Liver (tissue), 8 donors: ENCODE measurements at regions not wholly inside any gene's neighbourhood (a gene's known extent, or its start where the extent isn't known, plus 50 kb on each side); places are given as distances from the start of the nearest gene placed in this dataset.

Source experiments
- DNase-seq: peaks from one replicate; pipeline ENCODE4 v3.0.0-alpha.2; 2017; ENCODE audit warnings: low spot score
- H3K27ac ChIP-seq, 2 donors: one replicate each; pipeline ENCODE4 v1.7.0; 2013; ENCODE audit warnings: inconsistent platforms in 2 of 2, low read length in 2 of 2, control low read depth in 1 of 2, low read depth in 1 of 2, mild to moderate bottlenecking in 1 of 2
- H3K27me3 ChIP-seq, 4 donors: one replicate each; pipeline versions ENCODE4 v1.6.1 to v1.7.0; 2013; ENCODE audit warnings: low read length in 3 of 4, inconsistent platforms in 1 of 4, mild to moderate bottlenecking in 1 of 4, moderate library complexity in 1 of 4; ENCODE audit not compliant: control insufficient read depth in 4 of 4, insufficient read depth in 4 of 4
- H3K36me3 ChIP-seq, 4 donors: one replicate each; pipeline versions ENCODE4 v1.6.1 to v1.7.0; 2013; ENCODE audit warnings: low read length in 3 of 4, mild to moderate bottlenecking in 3 of 4, low read depth in 1 of 4, moderate library complexity in 1 of 4; ENCODE audit not compliant: control insufficient read depth in 4 of 4, insufficient read depth in 3 of 4
- H3K4me1 ChIP-seq, 4 donors: one replicate each; pipeline versions ENCODE4 v1.6.1 to v1.7.0; 2013; ENCODE audit warnings: low read length in 3 of 4, mild to moderate bottlenecking in 3 of 4, moderate library complexity in 1 of 4; ENCODE audit not compliant: control insufficient read depth in 4 of 4, insufficient read depth in 4 of 4
- H3K4me3 ChIP-seq, 3 donors: one replicate each; pipeline versions ENCODE4 v1.6.1 to v1.7.0; 2013; ENCODE audit warnings: low read length in 3 of 3, control low read depth in 1 of 3, low read depth in 1 of 3, mild to moderate bottlenecking in 1 of 3
- H3K9ac ChIP-seq, 2 donors: one replicate each; pipeline ENCODE4 v1.7.0; 2013; ENCODE audit warnings: low read length in 2 of 2, mild to moderate bottlenecking in 2 of 2, moderate library complexity in 2 of 2, control low read depth in 1 of 2, low read depth in 1 of 2
- H3K9me3 ChIP-seq, 4 donors: one replicate each; pipeline versions ENCODE4 v1.6.1 to v1.7.0; 2013; ENCODE audit warnings: low read length in 3 of 4; ENCODE audit not compliant: control insufficient read depth in 4 of 4
- ATF3 ChIP-seq: IDR thresholded peaks from 2 replicates; pipeline ENCODE4 v1.6.1; 2016; ENCODE audit warnings: antibody characterized with exemption
- CTCF ChIP-seq: fragments of 150-350 bp; IDR thresholded peaks from 2 replicates; pipeline ENCODE4 v1.5.1; 2017; ENCODE audit warnings: improper control_type of control experiment, low read depth, low read length; ENCODE audit not compliant: missing input control
- EGR1 ChIP-seq, 2 donors: IDR thresholded peaks; 2 replicates each; pipeline ENCODE4 v1.6.1; 2016 to 2018; ENCODE audit warnings: antibody characterized with exemption in 2 of 2, low read depth in 2 of 2
- FOXA1 ChIP-seq: IDR thresholded peaks from 2 replicates; pipeline ENCODE4 v1.6.1; 2016; ENCODE audit warnings: antibody characterized with exemption
- FOXA2 ChIP-seq: IDR thresholded peaks from 2 replicates; pipeline ENCODE4 v1.6.1; 2016; ENCODE audit warnings: antibody characterized with exemption
- GABPA ChIP-seq, 2 donors: IDR thresholded peaks in 1 of 2; conservative IDR thresholded peaks in 1 of 2; 2 replicates each; pipeline ENCODE4 v1.6.1; 2016; ENCODE audit warnings: antibody characterized with exemption in 2 of 2, mild to moderate bottlenecking in 1 of 2, moderate library complexity in 1 of 2
- HNF4A ChIP-seq, 2 donors: conservative IDR thresholded peaks; 2 replicates each; pipeline ENCODE4 v1.6.1; 2016; ENCODE audit warnings: antibody characterized with exemption in 2 of 2, mild to moderate bottlenecking in 2 of 2
- HNF4G ChIP-seq: IDR thresholded peaks from 2 replicates; pipeline ENCODE4 v1.6.1; 2016; ENCODE audit warnings: antibody characterized with exemption
- JUND ChIP-seq, 2 donors: IDR thresholded peaks; 2 replicates each; pipeline ENCODE4 v1.6.1; 2016; ENCODE audit warnings: antibody characterized with exemption in 2 of 2
- MAX ChIP-seq: IDR thresholded peaks from 2 replicates; pipeline ENCODE4 v1.6.1; 2016; ENCODE audit warnings: antibody characterized with exemption
- NR2F2 ChIP-seq: IDR thresholded peaks from 2 replicates; pipeline ENCODE4 v1.6.1; 2016; ENCODE audit warnings: antibody characterized with exemption
- RAD21 ChIP-seq, 2 donors: IDR thresholded peaks; 2 replicates each; pipeline ENCODE4 v1.6.1; 2016; ENCODE audit warnings: antibody characterized with exemption in 2 of 2, mild to moderate bottlenecking in 2 of 2
- REST ChIP-seq: IDR thresholded peaks from 2 replicates; pipeline ENCODE4 v1.6.1; 2016; ENCODE audit warnings: antibody characterized with exemption, mild to moderate bottlenecking
- RXRA ChIP-seq, 2 donors: IDR thresholded peaks; 2 replicates each; pipeline ENCODE4 v1.6.1; 2017 to 2018; ENCODE audit warnings: antibody characterized with exemption in 2 of 2, mild to moderate bottlenecking in 1 of 2
- SP1 ChIP-seq: IDR thresholded peaks from 2 replicates; pipeline ENCODE4 v1.6.1; 2018; ENCODE audit warnings: antibody characterized with exemption, mild to moderate bottlenecking
- TAF1 ChIP-seq: conservative IDR thresholded peaks from 2 replicates; pipeline ENCODE4 v1.6.1; 2016; ENCODE audit warnings: antibody characterized with exemption, mild to moderate bottlenecking
- YY1 ChIP-seq: IDR thresholded peaks from 2 replicates; pipeline ENCODE4 v1.6.1; 2016; ENCODE audit warnings: antibody characterized with exemption, mild to moderate bottlenecking
- ZBTB33 ChIP-seq: IDR thresholded peaks from 2 replicates; pipeline ENCODE4 v1.6.1; 2016; ENCODE audit warnings: antibody characterized with exemption
- WGBS: extraction: QIAGEN DNeasy Blood & Tissue Kit; methylation state at CpG from one replicate; pipeline ENCODE4 v1.1.7; 2013; 5-methylcytosine and 5-hydroxymethylcytosine counted together
- donor health status: healthy.
- donor health status: healthy.
- donor health status: healthy.
- donor health status: healthy.
- donor health status: healthy.

GRCh38 chr4:123848606-123849005 is 452.0 kb downstream of the SPRY1 start:
- H3K9ac ChIP-seq, result no peak overlapping the region
- WGBS, result 64% methylated on average over 1 of the region's 1 CpG
- H3K27me3 ChIP-seq, result no peaks in the 10 kb centered on the region
- H3K9me3 ChIP-seq, result no peaks in the 10 kb centered on the region
- H3K27ac ChIP-seq, result no peak overlapping the region
- H3K4me1 ChIP-seq, result no peaks in the 10 kb centered on the region
- no peak for TF ChIP-seq SP1
- no peak for TF ChIP-seq GABPA (IDR thresholded peaks at IDR 0.05 in 1 of 2, conservative IDR thresholded peaks at IDR 0.05 in 1 of 2)
- no peak for TF ChIP-seq FOXA2
- TF ChIP-seq HNF4A (conservative IDR thresholded peaks at IDR 0.05), result no peak
- TF ChIP-seq RAD21 (IDR thresholded peaks at IDR 0.05), result no peak
- no peak for TF ChIP-seq MAX
- no peak for TF ChIP-seq ZBTB33
- TF ChIP-seq HNF4G, result no peak
- no peak for TF ChIP-seq CTCF
- no peak for TF ChIP-seq ATF3
- no peak for TF ChIP-seq JUND (IDR thresholded peaks at IDR 0.05)
- TF ChIP-seq FOXA1, result no peak
- no peak for TF ChIP-seq TAF1
- no peaks in the 10 kb centered on the region for H3K36me3 ChIP-seq
- DNase-seq, result no peak
- H3K4me3 ChIP-seq, result no peak overlapping the region

GRCh38 chr4:123849495-123849894 is 452.9 kb downstream of the SPRY1 start:
- Histone ChIP-seq H3K4me3 (no peak overlapping the region), H3K27me3 (no peaks in the 10 kb centered on the region), H3K9me3 (no peaks in the 10 kb centered on the region), H3K4me1 (no peaks in the 10 kb centered on the region), H3K27ac (no peak overlapping the region), H3K36me3 (no peaks in the 10 kb centered on the region), H3K9ac (no peak overlapping the region)
- no peak for DNase-seq
- TF ChIP-seq RAD21 (IDR thresholded peaks at IDR 0.05) (no peak), TAF1 (no peak), HNF4G (no peak), NR2F2 (no peak), ZBTB33 (no peak), JUND (IDR thresholded peaks at IDR 0.05) (no peak), CTCF (no peak), SP1 (no peak), FOXA1 (no peak), REST (no peak), ATF3 (no peak), EGR1 (IDR thresholded peaks at IDR 0.05; ENCODE audit: low read depth in 2 of 2) (no peak), FOXA2 (no peak), RXRA (IDR thresholded peaks at IDR 0.05) (no peak), GABPA (IDR thresholded peaks at IDR 0.05 in 1 of 2, conservative IDR thresholded peaks at IDR 0.05 in 1 of 2) (no peak), YY1 (no peak), MAX (no peak), HNF4A (conservative IDR thresholded peaks at IDR 0.05) (no peak)
- WGBS, result 64% methylated on average over 1 of the region's 1 CpG
